ENCODE measurements at regions not wholly inside any gene's neighbourhood (a gene's known extent, or its start where the extent isn't known, plus 50 kb on each side); places are given as distances from the start of the nearest gene placed in this dataset.

DNA sequence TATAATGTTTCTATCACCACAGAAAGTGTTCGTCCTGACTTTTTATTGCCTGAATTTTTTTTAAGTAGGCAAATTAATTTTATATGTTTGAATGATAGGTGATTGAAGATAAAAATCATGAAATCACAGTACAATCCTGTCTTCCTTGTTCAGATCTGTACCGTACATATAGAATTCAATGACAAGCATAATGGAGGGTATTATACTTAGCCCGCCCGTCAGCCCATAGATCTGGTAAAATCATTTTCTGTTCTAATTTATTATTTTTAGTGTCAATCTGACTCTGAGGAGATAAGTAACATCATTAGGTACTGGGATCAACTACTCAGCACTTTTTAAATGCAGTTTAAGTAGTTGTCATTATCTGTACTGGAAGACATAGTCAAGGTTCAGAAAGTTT, 269.9 kb downstream of the NR2F2 start:
- TF ChIP-seq CTCF (IDR thresholded peaks at IDR 0.05; ENCODE audit: poor library complexity): no peak
- no peak for TF ChIP-seq EZH2 (IDR thresholded peaks at IDR 0.05; ENCODE audit: borderline replicate concordance)
